Liver (tissue), 3 donors: ENCODE measurements at regions not wholly inside any gene's neighbourhood (a gene's known extent, or its start where the extent isn't known, plus 50 kb on each side); places are given as distances from the start of the nearest gene placed in this dataset.

Experiments used
- ATF3 ChIP-seq: IDR thresholded peaks from 2 replicates; pipeline ENCODE4 v1.6.1; 2016; ENCODE audit warnings: antibody characterized with exemption
- CTCF ChIP-seq: fragments of 150-350 bp; IDR thresholded peaks from 2 replicates; pipeline ENCODE4 v1.5.1; 2017; ENCODE audit warnings: improper control_type of control experiment, low read depth, low read length; ENCODE audit not compliant: missing input control
- EGR1 ChIP-seq, 2 donors: IDR thresholded peaks; 2 replicates each; pipeline ENCODE4 v1.6.1; 2016 to 2018; ENCODE audit warnings: antibody characterized with exemption in 2 of 2, low read depth in 2 of 2
- GABPA ChIP-seq, 2 donors: IDR thresholded peaks in 1 of 2; conservative IDR thresholded peaks in 1 of 2; 2 replicates each; pipeline ENCODE4 v1.6.1; 2016; ENCODE audit warnings: antibody characterized with exemption in 2 of 2, mild to moderate bottlenecking in 1 of 2, moderate library complexity in 1 of 2
- JUND ChIP-seq, 2 donors: IDR thresholded peaks; 2 replicates each; pipeline ENCODE4 v1.6.1; 2016; ENCODE audit warnings: antibody characterized with exemption in 2 of 2
- RAD21 ChIP-seq, 2 donors: IDR thresholded peaks; 2 replicates each; pipeline ENCODE4 v1.6.1; 2016; ENCODE audit warnings: antibody characterized with exemption in 2 of 2, mild to moderate bottlenecking in 2 of 2
- RXRA ChIP-seq, 2 donors: IDR thresholded peaks; 2 replicates each; pipeline ENCODE4 v1.6.1; 2017 to 2018; ENCODE audit warnings: antibody characterized with exemption in 2 of 2, mild to moderate bottlenecking in 1 of 2
- SP1 ChIP-seq: IDR thresholded peaks from 2 replicates; pipeline ENCODE4 v1.6.1; 2018; ENCODE audit warnings: antibody characterized with exemption, mild to moderate bottlenecking
- TAF1 ChIP-seq: conservative IDR thresholded peaks from 2 replicates; pipeline ENCODE4 v1.6.1; 2016; ENCODE audit warnings: antibody characterized with exemption, mild to moderate bottlenecking
- YY1 ChIP-seq: IDR thresholded peaks from 2 replicates; pipeline ENCODE4 v1.6.1; 2016; ENCODE audit warnings: antibody characterized with exemption, mild to moderate bottlenecking
- TF ChIP-seq, protein P1 (sequence below): IDR thresholded peaks from 2 replicates; pipeline ENCODE4 v1.6.1; 2016; ENCODE audit warnings: antibody characterized with exemption
- donor health status: healthy.
- donor health status: healthy.

- TF ChIP-seq CTCF (no peak), GABPA (IDR thresholded peaks at IDR 0.05 in 1 of 2, conservative IDR thresholded peaks at IDR 0.05 in 1 of 2) (no peak), ATF3 (no peak), RXRA (IDR thresholded peaks at IDR 0.05) (no peak), YY1 (no peak), SP1 (no peak), EGR1 (IDR thresholded peaks at IDR 0.05; ENCODE audit: low read depth in 2 of 2) (no peak), TAF1 (no peak), JUND (IDR thresholded peaks at IDR 0.05) (no peak), RAD21 (IDR thresholded peaks at IDR 0.05) (no peak)
- TF ChIP-seq, protein P1, sequence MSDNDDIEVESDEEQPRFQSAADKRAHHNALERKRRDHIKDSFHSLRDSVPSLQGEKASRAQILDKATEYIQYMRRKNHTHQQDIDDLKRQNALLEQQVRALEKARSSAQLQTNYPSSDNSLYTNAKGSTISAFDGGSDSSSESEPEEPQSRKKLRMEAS = no peak
Measured at GRCh38 chr13:60261432-60262351, 98.0 kb upstream of the DIAPH3 start.
